Astrocyte (in vitro differentiated cells and primary cell): ENCODE measurements at regions not wholly inside any gene's neighbourhood (a gene's known extent, or its start where the extent isn't known, plus 50 kb on each side); places are given as distances from the start of the nearest gene placed in this dataset.
A peak's percentile ranks its signal among the peaks of the same experiment; 100 is the strongest.

ENCODE experiments used
- DNase-seq: peaks from one replicate; pipeline ENCODE4 v3.0.0-alpha.2; 2010; ENCODE audit warnings: low read depth
- FAIRE-seq: peaks from 2 replicates; lab custom pipeline; 2011; peaks lifted over from hg19 to GRCh38; lab: Jason Lieb, UNC
- H2AFZ ChIP-seq: 2 replicates; pipeline ENCODE4 v1.6.0; 2012; ENCODE audit warnings: low read depth, low read length, inconsistent platforms
- H3K27ac ChIP-seq: 2 replicates; pipeline ENCODE4 v1.5.1; 2011; ENCODE audit warnings: low read depth, low read length, inconsistent platforms
- H3K27me3 ChIP-seq: 2 replicates; pipeline ENCODE4 v1.6.0; 2011; ENCODE audit warnings: low read length, inconsistent platforms; ENCODE audit not compliant: insufficient read depth
- H3K36me3 ChIP-seq: 2 replicates; pipeline ENCODE4 v1.5.1; 2011; ENCODE audit warnings: low read length, inconsistent platforms; ENCODE audit not compliant: insufficient read depth
- H3K4me1 ChIP-seq: 2 replicates; pipeline ENCODE4 v1.5.1; 2011; ENCODE audit warnings: low read length, inconsistent platforms; ENCODE audit not compliant: insufficient read depth
- H3K4me2 ChIP-seq: 2 replicates; pipeline ENCODE4 v1.6.0; 2012; ENCODE audit warnings: low read length, inconsistent platforms
- H3K4me3 ChIP-seq: 2 replicates; pipeline ENCODE4 v1.5.1; 2011; ENCODE audit warnings: low read depth, mild to moderate bottlenecking, low read length, inconsistent platforms; ENCODE audit not compliant: insufficient read depth
- H3K79me2 ChIP-seq: 2 replicates; pipeline ENCODE4 v1.6.0; 2012; ENCODE audit warnings: mild to moderate bottlenecking, low read length, inconsistent platforms; ENCODE audit not compliant: insufficient read depth
- H3K9ac ChIP-seq: 2 replicates; pipeline ENCODE4 v1.6.0; 2012; ENCODE audit warnings: mild to moderate bottlenecking, low read length, inconsistent platforms
- H3K9me3 ChIP-seq: 2 replicates; pipeline ENCODE4 v1.5.1; 2012; ENCODE audit warnings: low read depth, mild to moderate bottlenecking, low read length, inconsistent platforms; ENCODE audit not compliant: insufficient read depth
- H4K20me1 ChIP-seq: 2 replicates; pipeline ENCODE4 v1.6.0; 2012; ENCODE audit warnings: low read length, inconsistent platforms; ENCODE audit not compliant: insufficient read depth
- H3K27ac Mint-ChIP-seq: one replicate; pipeline ENCODE4 v1.8.0; 2021; ENCODE audit warnings: mild to moderate bottlenecking, mixed read lengths; ENCODE audit not compliant: unreplicated experiment
- H3K27me3 Mint-ChIP-seq: one replicate; pipeline ENCODE4 v1.8.0; 2021; ENCODE audit warnings: low read depth, mixed read lengths; ENCODE audit not compliant: unreplicated experiment
- H3K36me3 Mint-ChIP-seq: one replicate; pipeline ENCODE4 v1.8.0; 2021; ENCODE audit warnings: low read depth, mixed read lengths; ENCODE audit not compliant: unreplicated experiment
- H3K4me1 Mint-ChIP-seq: one replicate; pipeline ENCODE4 v1.8.0; 2021; ENCODE audit warnings: low read depth, mixed read lengths; ENCODE audit not compliant: unreplicated experiment
- H3K4me3 Mint-ChIP-seq: one replicate; pipeline ENCODE4 v1.8.0; 2021; ENCODE audit warnings: mild to moderate bottlenecking, moderate library complexity, mixed read lengths; ENCODE audit not compliant: unreplicated experiment
- H3K9me3 Mint-ChIP-seq: one replicate; pipeline ENCODE4 v1.8.0; 2021; ENCODE audit warnings: mild to moderate bottlenecking, mixed read lengths; ENCODE audit not compliant: unreplicated experiment
- CTCF ChIP-seq: IDR thresholded peaks from 2 replicates; pipeline ENCODE4 v1.5.1; 2011; ENCODE audit warnings: low read depth, mild to moderate bottlenecking, inconsistent platforms, low read length, moderate library complexity; ENCODE audit not compliant: insufficient read depth
- EZH2 ChIP-seq: IDR thresholded peaks from 2 replicates; pipeline ENCODE4 v1.6.1; 2012; ENCODE audit warnings: mild to moderate bottlenecking, low read length, inconsistent platforms; ENCODE audit not compliant: insufficient read depth

GRCh38 chr4:184329659-184330400, 112.2 kb upstream of the ENPP6 start:
- no peak overlapping the region for H3K27ac Mint-ChIP-seq
- H3K4me2 ChIP-seq, result peak overlapping the region; percentile 17
- no peak overlapping the region for H2AFZ ChIP-seq
- DNase-seq (peak; percentile 29), FAIRE-seq (no peak)
- H3K27me3 Mint-ChIP-seq, result peaks cover 3% of the 10 kb centered on the region
- no peaks in the 10 kb centered on the region for H3K36me3 Mint-ChIP-seq
- no peaks in the 10 kb centered on the region for H3K9me3 ChIP-seq
- no peak overlapping the region for H3K4me3 ChIP-seq
- H3K27ac ChIP-seq, result no peak overlapping the region
- H3K9me3 Mint-ChIP-seq, result peaks cover 4% of the 10 kb centered on the region
- no peaks in the 10 kb centered on the region for H3K27me3 ChIP-seq
- H3K4me1 Mint-ChIP-seq, result no peaks in the 10 kb centered on the region
- no peaks in the 10 kb centered on the region for H4K20me1 ChIP-seq
- H3K4me1 ChIP-seq, result peaks cover 4% of the 10 kb centered on the region
- TF ChIP-seq EZH2, result no peak
- TF ChIP-seq CTCF, result no peak
- H3K9ac ChIP-seq, result no peak overlapping the region
- H3K36me3 ChIP-seq, result no peaks in the 10 kb centered on the region
- H3K79me2 ChIP-seq, result no peaks in the 10 kb centered on the region
- no peak overlapping the region for H3K4me3 Mint-ChIP-seq

- H3K27ac Mint-ChIP-seq, result no peak overlapping the region
- DNase-seq (no peak), FAIRE-seq (no peak)
- H3K4me3 Mint-ChIP-seq, result no peak overlapping the region
- H3K36me3 ChIP-seq, result no peaks in the 10 kb centered on the region
- no peak overlapping the region for H3K9ac ChIP-seq
- H3K9me3 Mint-ChIP-seq, result peaks cover 4% of the 10 kb centered on the region
- H3K27ac ChIP-seq, result no peak overlapping the region
- H3K36me3 Mint-ChIP-seq, result no peaks in the 10 kb centered on the region
- peaks cover 4% of the 10 kb centered on the region for H3K4me1 ChIP-seq
- H3K4me3 ChIP-seq, result no peak overlapping the region
- H4K20me1 ChIP-seq, result no peaks in the 10 kb centered on the region
- H3K27me3 Mint-ChIP-seq, result peaks cover 3% of the 10 kb centered on the region
- no peak overlapping the region for H2AFZ ChIP-seq
- H3K27me3 ChIP-seq, result no peaks in the 10 kb centered on the region
- H3K79me2 ChIP-seq, result no peaks in the 10 kb centered on the region
- no peak for TF ChIP-seq EZH2
- no peak for TF ChIP-seq CTCF
- no peaks in the 10 kb centered on the region for H3K9me3 ChIP-seq
- no peaks in the 10 kb centered on the region for H3K4me1 Mint-ChIP-seq
- no peak overlapping the region for H3K4me2 ChIP-seq
Measured at GRCh38 chr4:184329235-184329634, 111.6 kb upstream of the ENPP6 start.

DNA sequence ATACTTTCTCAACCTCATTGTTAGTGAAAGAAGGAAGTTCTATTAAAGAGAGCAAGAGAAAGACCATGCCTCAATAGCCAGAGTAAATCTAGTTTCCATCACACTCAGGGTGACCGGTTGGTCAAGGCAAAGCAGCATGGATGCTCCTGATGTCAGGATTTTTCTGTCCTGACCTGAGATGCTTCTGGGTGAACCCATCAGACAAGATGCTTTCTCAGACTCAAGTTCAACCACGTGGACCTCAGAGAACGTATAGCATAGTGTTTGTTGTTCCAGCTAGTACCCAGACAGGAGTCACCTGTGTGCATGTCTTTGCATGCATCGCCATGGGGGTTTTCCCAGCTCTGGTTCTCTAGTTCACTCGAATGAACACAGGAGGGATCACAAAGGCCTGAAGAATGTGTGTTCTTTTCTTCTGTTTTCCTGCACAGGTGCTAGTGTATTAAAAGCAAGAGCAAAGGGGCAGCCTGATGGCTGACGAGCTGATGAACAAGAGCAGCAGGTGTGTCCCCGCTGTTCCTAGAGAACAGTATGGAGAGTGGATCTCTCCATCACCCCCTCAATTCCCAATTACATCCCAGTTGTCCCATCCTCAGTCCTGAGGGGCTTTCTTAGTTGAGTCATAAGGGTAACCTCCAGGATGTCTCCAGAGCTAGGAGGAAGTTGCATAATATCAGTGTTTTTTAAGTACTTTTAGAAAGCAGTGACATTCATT, 110.5 kb upstream of the ENPP6 start:
- peaks cover 3% of the 10 kb centered on the region for H3K27me3 Mint-ChIP-seq
- Histone ChIP-seq H3K9me3 (no peaks in the 10 kb centered on the region), H3K79me2 (no peaks in the 10 kb centered on the region), H3K36me3 (no peaks in the 10 kb centered on the region), H2AFZ (no peak overlapping the region), H3K27ac (no peak overlapping the region), H3K4me1 (peaks cover 4% of the 10 kb centered on the region), H3K27me3 (no peaks in the 10 kb centered on the region), H4K20me1 (no peaks in the 10 kb centered on the region), H3K4me2 (no peak overlapping the region), H3K4me3 (no peak overlapping the region), H3K9ac (no peak overlapping the region)
- no peaks in the 10 kb centered on the region for H3K4me1 Mint-ChIP-seq
- peaks cover 4% of the 10 kb centered on the region for H3K9me3 Mint-ChIP-seq
- no peak for DNase-seq
- TF ChIP-seq CTCF, result no peak
- no peak for TF ChIP-seq EZH2
- H3K4me3 Mint-ChIP-seq, result no peak overlapping the region
- no peak for FAIRE-seq
- no peak overlapping the region for H3K27ac Mint-ChIP-seq
- no peaks in the 10 kb centered on the region for H3K36me3 Mint-ChIP-seq
